Upper lobe of right lung (tissue), 1 donor: ENCODE measurements at regions not wholly inside any gene's neighbourhood (a gene's known extent, or its start where the extent isn't known, plus 50 kb on each side); places are given as distances from the start of the nearest gene placed in this dataset.

Source experiments
- ATAC-seq: fragments of 200-7000 bp; cut with Tn5 transposase; one replicate; pipeline ENCODE4 v1.9.1; 2020; ENCODE audit warnings: mild to moderate bottlenecking, moderate library complexity
- DNase-seq: peaks from one replicate; pipeline ENCODE4 v3.0.0-alpha.2; 2020
- H3K27ac ChIP-seq: fragments of 200-600 bp; one replicate; pipeline ENCODE4 v1.8.0; 2022
- H3K27me3 ChIP-seq: fragments of 200-600 bp; one replicate; pipeline ENCODE4 v1.8.0; 2022; ENCODE audit warnings: mild to moderate bottlenecking
- H3K36me3 ChIP-seq: fragments of 200-600 bp; one replicate; pipeline ENCODE4 v1.8.0; 2022
- H3K4me1 ChIP-seq: fragments of 200-600 bp; one replicate; pipeline ENCODE4 v1.8.0; 2022
- H3K4me3 ChIP-seq: fragments of 200-600 bp; one replicate; pipeline ENCODE4 v1.8.0; 2022; ENCODE audit warnings: mild to moderate bottlenecking
- H3K9me3 ChIP-seq: fragments of 200-600 bp; one replicate; pipeline ENCODE4 v1.8.0; 2022
- intact Hi-C: fragments of 100-400 bp; cut with DNase I; formaldehyde crosslinking; loops from one replicate; pipeline ENCODE4 v1.11.0; 2022
- TF ChIP-seq, protein P1 (sequence below): fragments of 200-600 bp; IDR thresholded peaks from one replicate; pipeline ENCODE4 v1.8.0; 2022; ENCODE audit warnings: antibody characterized with exemption
- donor health status: DM: no; HTN: yes; CAD: no; lungs with severe emphysema.

GRCh38 chr4:111869339-111869738, 275.9 kb upstream of the FAM241A start:
- Histone ChIP-seq H3K4me3 (no peak overlapping the region), H3K4me1 (no peaks in the 10 kb centered on the region), H3K36me3 (no peaks in the 10 kb centered on the region), H3K27ac (no peak overlapping the region), H3K9me3 (no peaks in the 10 kb centered on the region), H3K27me3 (no peaks in the 10 kb centered on the region)
- TF ChIP-seq, protein P1, sequence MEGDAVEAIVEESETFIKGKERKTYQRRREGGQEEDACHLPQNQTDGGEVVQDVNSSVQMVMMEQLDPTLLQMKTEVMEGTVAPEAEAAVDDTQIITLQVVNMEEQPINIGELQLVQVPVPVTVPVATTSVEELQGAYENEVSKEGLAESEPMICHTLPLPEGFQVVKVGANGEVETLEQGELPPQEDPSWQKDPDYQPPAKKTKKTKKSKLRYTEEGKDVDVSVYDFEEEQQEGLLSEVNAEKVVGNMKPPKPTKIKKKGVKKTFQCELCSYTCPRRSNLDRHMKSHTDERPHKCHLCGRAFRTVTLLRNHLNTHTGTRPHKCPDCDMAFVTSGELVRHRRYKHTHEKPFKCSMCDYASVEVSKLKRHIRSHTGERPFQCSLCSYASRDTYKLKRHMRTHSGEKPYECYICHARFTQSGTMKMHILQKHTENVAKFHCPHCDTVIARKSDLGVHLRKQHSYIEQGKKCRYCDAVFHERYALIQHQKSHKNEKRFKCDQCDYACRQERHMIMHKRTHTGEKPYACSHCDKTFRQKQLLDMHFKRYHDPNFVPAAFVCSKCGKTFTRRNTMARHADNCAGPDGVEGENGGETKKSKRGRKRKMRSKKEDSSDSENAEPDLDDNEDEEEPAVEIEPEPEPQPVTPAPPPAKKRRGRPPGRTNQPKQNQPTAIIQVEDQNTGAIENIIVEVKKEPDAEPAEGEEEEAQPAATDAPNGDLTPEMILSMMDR, result no peak
- ATAC-seq (no peak), DNase-seq (no peak)
- intact Hi-C loops, result no loop called here

GRCh38 chr4:111871802-111872201, 273.5 kb upstream of the FAM241A start:
- intact Hi-C loops, result no loop called here
- no peak overlapping the region for H3K27ac ChIP-seq
- H3K9me3 ChIP-seq, result no peaks in the 10 kb centered on the region
- DNase-seq, result no peak
- no peak overlapping the region for H3K4me3 ChIP-seq
- no peaks in the 10 kb centered on the region for H3K27me3 ChIP-seq
- no peak for ATAC-seq
- H3K36me3 ChIP-seq, result no peaks in the 10 kb centered on the region
- TF ChIP-seq, protein P1, result no peak
- H3K4me1 ChIP-seq, result no peaks in the 10 kb centered on the region

- intact Hi-C loops, result no loop called here
- TF ChIP-seq, protein P1, result no peak
- ATAC-seq (no peak), DNase-seq (no peak)
- Histone ChIP-seq H3K9me3 (no peaks in the 10 kb centered on the region), H3K4me3 (no peak overlapping the region), H3K4me1 (no peaks in the 10 kb centered on the region), H3K27ac (no peak overlapping the region), H3K27me3 (no peaks in the 10 kb centered on the region), H3K36me3 (no peaks in the 10 kb centered on the region)
These were observed 271.5 kb upstream of the FAM241A start for GRCh38 chr4:111873801-111874200.

DNA sequence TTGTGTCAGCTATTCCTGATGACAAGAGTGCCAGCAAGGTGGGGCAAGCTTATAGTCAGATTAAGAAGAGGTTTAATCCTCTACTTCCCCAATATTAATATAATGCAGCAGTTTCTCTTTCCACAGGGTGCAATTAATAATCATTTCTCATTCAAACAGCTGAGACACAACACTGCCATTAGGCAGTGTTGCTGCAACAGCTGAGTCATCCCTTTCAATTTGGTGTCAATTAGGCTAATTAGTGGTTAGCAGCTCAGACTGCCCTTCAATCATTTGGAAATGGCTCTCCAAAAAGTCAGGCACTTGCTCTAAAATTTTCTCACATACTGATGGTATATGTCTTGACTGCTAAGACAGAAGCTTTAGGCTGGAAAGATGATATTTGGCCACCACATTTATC, 265.7 kb upstream of the FAM241A start:
- ATAC-seq, result no peak
- no peaks in the 10 kb centered on the region for H3K36me3 ChIP-seq
- no peaks in the 10 kb centered on the region for H3K4me1 ChIP-seq
- H3K27ac ChIP-seq, result no peak overlapping the region
- TF ChIP-seq, protein P1, result no peak
- DNase-seq, result no peak
- H3K27me3 ChIP-seq, result no peaks in the 10 kb centered on the region
- no peaks in the 10 kb centered on the region for H3K9me3 ChIP-seq
- intact Hi-C loops, result no loop called here
- no peak overlapping the region for H3K4me3 ChIP-seq

- intact Hi-C loops, result no loop called here
- H3K4me1 ChIP-seq, result no peaks in the 10 kb centered on the region
- TF ChIP-seq, protein P1, result no peak
- ATAC-seq (no peak), DNase-seq (no peak)
- H3K27ac ChIP-seq, result no peak overlapping the region
- no peaks in the 10 kb centered on the region for H3K9me3 ChIP-seq
- no peak overlapping the region for H3K4me3 ChIP-seq
- no peaks in the 10 kb centered on the region for H3K36me3 ChIP-seq
- no peaks in the 10 kb centered on the region for H3K27me3 ChIP-seq
These were observed 265.1 kb upstream of the FAM241A start for GRCh38 chr4:111880116-111880515.

DNA sequence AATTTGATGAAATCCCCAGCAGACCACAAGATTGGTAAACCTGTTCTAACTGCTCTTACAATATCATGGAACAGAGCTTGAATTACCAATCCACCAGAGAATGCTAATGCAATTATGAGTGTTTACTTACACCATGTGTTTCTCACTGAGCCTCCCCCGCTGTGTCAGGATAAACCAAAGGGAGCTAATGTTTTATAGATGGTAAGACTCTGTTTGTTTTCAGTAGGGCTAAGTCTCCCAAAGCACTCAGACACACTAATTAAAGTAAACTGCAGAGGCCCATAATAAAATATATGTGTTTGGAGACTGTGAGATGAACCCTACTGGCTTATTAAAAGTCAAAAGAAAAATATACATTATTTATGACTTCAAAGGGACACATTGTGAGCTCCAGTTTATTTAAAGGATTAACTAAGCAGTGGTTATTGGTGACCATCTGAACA, 261.7 kb upstream of the FAM241A start:
- DNase-seq (no peak), ATAC-seq (no peak)
- no peaks in the 10 kb centered on the region for H3K36me3 ChIP-seq
- no peaks in the 10 kb centered on the region for H3K9me3 ChIP-seq
- TF ChIP-seq, protein P1, result no peak
- no peak overlapping the region for H3K4me3 ChIP-seq
- no peaks in the 10 kb centered on the region for H3K27me3 ChIP-seq
- intact Hi-C loops, result no loop called here
- no peak overlapping the region for H3K27ac ChIP-seq
- H3K4me1 ChIP-seq, result no peaks in the 10 kb centered on the region
